Non-pigmented ciliary epithelial cell (primary cell): ENCODE measurements at regions not wholly inside any gene's neighbourhood (a gene's known extent, or its start where the extent isn't known, plus 50 kb on each side); places are given as distances from the start of the nearest gene placed in this dataset.

Experiments
- DNase-seq: peaks from one replicate; pipeline ENCODE4 v3.0.0-alpha.2; 2010; ENCODE audit warnings: low read depth

DNA sequence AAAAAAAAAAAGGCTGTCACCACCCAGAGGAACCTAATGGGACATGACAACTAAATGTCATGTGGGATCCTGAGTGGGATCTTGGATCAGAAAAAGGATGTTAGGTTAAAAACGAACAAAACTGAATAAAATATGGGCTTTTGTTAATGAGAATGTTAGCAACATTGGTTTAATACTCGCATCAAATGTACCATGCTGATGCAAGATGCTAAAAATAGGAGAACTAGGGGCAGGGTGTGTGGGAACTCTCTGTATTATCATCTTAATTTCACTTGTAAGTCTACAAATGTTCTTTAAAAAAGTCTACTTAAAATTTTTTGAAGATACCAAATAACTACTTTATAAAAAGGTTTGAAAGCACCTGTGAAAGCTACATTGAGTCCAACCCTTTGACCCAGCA is 88.8 kb upstream of the PRR5 start:
- no peak for DNase-seq

DNA sequence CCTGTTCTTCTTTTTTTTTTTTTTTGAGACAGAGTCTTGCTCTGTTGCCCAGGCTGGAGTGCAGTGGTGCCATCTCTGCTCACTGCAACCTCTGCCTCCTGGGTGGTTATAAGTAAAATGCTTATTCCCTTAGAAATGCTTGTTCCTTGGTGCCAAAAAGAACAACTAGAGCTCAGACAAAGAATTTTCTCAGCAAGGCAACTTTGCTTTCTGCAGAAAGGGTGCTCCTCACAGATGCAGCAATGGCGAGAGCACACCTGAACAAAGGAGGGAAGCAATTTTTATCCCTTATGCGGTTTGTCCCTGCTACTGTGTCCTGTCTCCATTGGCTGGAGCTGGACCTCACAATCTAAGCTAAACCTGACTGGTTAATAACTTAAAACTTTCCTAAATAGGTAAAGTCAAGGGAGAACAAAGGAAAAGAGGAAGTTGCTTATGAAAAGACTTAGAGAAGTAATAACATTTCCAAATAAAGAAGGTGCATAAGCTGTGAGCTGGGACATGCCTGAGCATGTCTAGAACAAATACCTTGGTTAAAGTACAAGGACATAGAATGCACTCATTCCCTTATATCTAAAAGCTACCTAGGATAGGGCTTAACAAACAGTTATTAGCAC is 90.0 kb upstream of the PRR5 start:
- no peak for DNase-seq

DNA sequence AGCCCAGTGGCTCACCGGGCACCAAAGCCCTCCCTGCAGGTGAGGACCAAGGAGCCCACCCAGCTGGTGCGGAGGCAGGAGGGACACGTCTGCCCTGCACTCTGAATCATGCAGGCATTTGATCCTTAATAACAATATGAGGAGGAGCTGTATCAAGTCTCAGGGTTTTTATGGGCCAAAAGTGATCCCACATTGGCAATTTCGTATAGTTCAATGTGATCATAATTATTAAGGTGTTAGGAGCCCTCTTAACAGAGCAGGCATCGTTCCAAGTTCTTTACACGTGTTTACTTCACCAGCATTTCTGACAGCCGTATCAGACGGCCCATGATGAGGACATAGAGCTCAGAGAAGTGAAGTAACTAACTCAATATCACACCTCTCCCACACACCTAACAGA is 91.9 kb upstream of the PRR5 start:
- DNase-seq = no peak

DNA sequence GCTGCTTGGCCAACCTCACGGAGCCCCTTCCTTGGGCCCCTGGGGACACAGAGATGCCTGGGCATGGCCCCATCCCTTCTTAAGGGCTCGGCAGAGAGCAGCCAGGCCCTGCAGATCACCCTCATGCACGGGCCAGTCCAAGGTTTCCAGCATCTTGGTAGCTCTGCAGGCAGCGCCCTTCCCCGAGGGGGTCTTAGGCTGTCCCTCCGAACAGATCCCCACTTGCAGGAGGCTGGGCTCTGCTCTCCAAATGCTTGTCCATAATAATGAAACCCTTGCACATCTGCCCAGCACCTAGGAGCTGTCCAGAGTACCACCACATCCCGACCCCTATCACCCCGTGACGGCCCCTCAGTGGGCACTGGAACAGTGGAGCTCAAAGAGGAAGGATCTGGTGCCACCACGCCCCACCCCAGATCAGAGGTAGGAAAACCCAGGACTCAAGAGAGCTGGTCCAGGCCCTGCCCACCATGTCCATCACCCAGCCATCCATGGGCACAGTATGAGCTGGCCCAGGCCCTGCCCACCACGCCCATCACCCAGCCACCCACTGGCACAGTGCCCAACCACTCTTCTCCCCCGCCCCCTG is 92.5 kb upstream of the PRR5 start:
- no peak for DNase-seq

DNA sequence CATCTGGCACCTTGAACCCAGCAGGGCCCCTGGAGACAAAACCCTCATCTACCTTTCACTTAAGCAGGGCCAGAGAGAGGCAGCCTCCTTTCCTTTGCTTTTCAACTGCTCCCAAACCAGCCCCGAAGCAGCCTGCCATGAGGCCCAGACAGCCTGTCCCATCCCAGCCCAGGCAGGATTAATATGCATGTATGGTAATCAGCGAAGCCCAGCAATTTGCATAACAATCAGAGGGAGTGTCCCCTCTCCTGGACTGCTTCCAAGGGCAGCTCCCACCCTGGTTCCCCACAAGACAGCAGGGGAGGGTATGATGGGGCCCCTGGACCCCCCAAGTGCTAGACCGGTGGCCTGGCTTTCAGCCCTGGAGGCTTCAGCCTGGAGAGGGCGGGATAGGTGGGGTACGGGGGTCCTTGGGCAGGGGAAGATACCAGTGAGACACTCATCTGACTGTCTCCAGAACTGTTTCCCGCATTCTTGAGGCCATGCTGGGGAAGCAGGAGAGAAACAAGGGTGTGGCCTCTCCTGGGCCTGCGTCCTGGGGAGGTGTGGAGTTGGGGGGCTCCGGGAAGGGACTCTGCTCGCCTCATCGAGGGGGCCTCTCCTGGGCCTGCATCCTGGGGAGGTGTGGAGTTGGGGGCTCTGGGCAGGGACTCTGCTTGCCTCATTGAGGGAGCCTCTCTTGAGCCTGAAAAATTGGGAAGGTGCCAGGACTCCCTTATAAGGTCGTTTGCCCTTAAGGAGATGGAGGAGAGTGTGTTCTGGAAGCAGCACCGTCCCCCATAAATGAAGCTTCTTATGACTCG is 93.2 kb upstream of the PRR5 start:
- no peak for DNase-seq

DNA sequence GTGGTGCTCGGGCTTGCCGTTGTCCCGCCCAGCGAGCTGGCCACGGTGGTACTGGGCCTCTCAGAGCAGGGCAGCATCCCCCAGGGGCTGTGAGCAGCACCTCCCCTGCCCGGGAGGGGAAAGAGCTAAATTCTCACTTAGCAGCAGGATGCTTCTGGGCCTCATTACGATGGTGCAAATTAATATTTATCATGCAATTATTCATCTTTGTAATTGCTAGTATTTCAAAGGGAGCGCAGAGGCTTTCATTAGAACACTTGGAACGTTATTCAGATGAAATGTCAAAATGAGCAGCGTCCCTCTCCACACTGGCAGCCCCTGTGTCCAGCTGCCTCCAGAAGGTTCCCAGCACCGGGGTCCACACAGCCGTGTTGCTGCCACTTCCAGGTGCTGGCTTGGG is 95.9 kb upstream of the PRR5 start:
- no peak for DNase-seq

DNA sequence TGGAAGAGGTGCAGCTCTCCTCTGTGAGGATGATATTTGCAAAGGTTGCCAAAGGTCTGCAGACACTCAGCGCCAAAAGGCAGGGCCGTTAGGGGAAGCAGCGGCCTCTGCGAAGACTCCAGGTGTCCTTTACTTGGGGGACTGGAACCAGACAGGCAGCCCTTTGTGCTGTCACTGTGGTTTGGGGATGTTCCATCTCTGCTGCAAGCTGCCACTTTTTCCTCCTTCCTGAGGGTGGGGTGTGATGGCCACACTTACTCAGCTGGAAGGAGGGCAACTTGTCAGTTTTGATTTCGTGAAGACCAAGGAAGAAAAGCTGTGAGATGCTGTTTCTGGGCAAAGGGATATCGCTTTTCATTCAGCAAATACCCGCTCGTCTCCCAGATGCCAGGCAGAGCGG is 96.5 kb upstream of the PRR5 start:
- no peak for DNase-seq

DNA sequence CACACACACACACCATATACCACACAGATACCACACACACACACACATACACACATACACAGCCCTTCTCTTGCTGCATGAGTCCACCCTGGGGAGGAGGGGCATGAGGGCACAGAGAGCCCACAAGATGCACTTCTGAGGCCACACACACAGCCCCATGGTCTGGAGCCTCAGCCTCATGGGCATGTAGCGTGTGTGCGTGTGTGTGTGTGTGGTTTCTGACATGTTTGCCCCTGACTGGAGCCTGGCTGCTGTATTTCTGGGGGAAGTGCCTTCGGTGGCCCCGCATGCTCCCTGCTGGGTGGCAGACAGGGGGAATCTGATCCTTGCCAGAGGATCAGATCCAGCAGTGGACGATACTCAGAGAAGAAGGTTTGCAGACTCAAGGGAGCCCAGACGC is 97.0 kb upstream of the PRR5 start:
- no peak for DNase-seq

DNA sequence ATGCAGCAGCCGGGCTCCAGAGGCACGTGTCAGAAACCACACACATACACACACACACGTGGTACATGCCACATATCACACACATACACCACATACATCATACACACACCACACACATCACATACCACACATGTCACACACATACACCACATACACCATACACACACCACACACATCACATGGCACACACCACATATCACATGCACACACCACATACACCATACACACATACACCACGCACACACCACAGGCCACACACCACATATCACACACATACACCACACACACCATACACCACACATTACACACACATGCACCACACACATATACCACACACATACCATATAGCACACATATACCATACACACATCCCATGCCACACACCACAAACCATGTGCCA is 97.5 kb upstream of the PRR5 start:
- DNase-seq = no peak

DNA sequence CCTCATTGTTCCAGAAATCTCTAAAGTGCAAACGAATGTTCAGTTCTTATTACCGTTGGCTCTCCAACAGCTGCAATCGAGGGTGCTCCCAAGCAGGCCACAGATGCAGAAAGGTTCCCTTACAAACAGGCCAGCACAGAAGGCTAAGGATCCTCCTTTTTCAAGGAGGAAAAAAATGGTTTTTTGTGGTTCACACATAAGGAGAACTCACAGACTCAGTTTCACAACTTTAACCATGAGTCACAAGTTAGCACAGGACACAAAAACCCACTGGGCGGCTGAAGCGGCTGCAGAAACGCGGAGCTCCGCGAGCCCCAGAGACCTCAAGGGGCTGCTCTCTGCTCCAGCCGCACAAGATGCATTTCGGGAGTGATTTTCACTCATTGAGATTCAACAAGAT is 98.2 kb upstream of the PRR5 start:
- no peak for DNase-seq

DNA sequence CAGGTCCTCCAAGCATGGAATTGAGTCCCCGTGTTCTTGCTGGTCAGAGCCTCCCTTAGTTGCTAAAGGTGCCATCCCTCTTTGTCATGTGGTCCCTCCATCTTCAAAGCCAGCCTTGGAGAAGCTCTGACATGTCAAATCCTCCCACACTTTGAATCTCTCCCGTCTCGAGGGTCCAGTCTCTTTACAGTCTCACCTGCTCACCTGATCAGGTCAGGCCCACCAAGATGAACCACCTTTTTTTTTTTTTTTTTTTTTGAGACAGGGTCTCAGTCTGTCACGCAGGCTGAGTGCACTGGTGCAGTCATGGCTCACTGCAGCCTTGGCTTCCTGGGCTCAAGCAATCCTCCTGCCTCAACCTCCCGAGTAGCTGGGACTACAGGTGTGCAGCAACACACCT is 100.3 kb upstream of the PRR5 start:
- no peak for DNase-seq

DNA sequence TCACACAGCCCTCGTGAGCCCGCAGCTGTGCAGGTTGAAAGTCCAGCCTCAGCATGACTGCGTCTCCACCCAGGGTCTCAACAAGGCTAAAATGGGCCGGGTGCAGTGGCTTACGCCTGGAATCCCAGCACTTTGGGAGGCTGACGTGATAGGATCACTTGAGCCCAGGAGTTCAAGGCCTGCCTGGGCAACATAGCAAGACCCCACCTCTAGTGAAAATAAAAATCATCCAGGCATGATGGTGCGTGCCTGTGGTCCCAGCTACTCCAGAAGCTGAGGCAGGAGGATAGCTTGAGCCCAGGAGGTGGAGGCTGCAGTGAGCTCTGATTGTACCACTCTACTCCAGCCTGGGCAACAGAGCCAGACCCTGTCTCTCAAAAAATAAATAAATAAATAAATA is 100.8 kb upstream of the PRR5 start:
- DNase-seq = no peak

DNA sequence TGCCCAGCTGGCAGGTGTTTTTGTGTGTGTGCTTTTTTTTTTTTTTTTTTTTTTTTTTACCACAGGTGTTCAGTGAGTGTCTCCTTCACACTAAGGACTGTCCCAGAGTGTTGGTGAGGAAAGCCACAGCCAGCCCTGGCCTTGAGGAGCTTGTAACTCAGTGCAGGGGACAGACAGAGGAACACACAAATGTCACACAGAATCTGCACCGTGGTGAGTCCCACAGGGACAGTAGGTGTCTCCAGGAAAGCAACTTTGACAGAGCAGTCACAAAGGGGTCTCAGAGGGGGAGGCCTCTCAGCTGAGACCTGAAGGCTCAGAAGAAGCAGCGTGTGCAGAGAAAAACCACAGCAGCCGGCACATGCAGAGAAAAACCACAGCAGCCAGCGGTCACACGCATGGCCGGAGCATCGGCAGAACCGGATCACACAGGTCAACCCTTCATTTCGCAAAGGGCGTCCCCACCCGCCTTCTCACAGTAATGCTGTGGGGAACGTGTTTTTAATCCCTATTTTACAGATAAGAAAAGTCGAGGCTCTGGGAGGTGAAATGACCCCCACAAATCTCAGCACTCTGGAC is 101.7 kb upstream of the PRR5 start:
- DNase-seq = no peak

DNA sequence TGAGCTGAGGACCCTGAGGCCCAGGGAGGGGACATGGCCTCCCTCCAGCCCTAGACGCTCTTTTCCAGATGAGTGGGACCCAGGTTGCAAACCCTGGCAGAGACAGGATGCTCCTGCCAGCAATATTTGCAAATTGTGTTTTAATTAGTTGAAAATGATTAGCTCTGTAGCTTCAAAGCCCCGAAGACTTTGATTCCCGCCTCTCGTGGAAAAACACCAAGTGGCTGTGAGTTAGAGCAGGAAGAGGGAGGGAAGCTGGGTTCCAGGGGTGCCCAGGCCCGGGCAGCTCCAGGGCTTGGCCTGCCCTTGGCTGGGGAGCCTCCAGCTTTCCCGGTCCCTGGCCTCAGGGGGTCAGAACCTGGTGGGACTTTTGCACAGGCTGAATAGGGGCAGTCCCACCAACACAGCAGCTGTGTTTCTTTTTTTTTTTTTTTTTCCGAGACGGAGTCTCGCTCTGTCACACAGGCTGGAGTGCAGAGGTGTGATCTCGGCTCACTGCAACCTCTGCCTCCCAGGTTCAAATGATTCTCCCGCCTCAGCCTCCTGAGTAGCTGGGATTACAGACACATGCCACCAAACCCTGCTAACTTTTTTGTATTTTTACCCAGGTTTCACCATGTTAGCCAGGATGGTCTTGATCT is 101.6 kb upstream of the RTL6 start:
- DNase-seq = no peak

DNA sequence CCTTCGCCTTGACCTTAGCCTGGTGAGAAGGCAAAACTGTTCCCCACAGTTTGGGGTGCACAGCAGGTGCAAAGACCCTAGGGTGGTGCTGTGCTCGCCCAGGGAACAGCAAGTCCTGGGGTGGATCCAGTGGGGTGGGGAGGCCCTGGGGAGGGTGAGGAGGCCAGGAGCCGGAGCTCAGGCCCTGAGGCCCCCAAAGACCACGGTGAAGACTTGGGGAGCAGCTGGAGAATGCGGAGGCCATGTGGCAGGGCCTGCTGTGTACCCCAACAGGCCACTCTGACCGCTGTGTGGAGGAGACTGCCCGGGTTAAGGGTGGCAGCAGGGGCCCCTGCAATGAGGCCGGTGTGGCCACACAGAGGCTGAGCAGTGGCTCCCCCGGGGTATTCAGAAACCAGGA is 101.1 kb upstream of the RTL6 start:
- no peak for DNase-seq

DNA sequence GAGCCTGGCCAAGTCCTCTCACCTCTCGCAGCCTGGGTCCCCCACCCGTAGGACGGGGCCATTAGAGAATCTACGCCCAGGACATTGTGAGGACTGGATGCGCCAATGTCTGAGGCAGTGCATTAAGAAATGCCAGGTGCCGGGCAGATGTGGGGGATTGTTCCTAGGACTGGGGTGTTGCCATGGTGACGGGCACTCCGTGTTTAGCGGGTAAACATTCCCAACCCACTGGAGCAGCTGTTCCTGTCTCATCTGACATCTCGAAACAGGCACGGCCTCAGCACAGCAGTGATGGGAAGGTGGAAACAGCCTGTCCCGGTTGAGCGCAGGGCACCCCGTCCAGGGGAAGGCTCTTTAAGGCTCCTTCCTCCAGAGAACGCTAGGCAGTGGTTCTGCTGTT is 99.6 kb upstream of the RTL6 start:
- DNase-seq = no peak

DNA sequence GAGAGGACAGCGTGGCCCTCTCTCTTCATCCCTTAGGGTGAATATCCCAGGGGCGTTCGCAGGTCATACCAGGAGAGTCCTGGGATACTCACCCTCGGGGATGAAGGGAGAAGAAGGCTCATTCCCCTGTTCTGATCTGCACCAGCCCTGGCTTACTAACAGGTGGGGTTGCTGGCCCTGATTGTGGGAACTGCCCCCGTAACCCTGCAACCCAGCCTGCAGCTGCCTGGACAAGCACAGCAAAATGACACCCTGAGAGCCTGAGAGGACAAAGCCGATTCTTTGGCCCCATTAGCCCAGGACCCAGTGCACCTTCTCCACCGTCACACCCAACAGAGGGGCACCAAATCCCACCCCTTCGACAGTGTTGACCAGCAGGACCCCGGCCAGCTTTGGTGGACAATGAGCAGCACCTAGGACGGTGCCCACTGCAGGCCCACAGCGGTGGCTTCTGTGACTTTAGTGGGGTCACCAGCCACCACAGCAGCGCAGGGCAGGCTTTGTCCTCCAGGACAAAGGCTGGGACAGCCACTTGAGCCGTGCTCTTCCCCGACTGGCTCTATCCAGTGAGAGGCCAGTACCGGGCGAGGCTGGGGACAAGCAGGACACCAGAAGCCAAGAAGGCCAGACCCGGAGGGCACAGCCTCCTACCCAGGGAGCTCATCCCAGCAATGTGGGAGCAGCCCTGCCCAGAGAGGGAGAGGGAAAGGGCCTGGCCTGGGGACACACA is 98.5 kb upstream of the RTL6 start:
- no peak for DNase-seq

DNA sequence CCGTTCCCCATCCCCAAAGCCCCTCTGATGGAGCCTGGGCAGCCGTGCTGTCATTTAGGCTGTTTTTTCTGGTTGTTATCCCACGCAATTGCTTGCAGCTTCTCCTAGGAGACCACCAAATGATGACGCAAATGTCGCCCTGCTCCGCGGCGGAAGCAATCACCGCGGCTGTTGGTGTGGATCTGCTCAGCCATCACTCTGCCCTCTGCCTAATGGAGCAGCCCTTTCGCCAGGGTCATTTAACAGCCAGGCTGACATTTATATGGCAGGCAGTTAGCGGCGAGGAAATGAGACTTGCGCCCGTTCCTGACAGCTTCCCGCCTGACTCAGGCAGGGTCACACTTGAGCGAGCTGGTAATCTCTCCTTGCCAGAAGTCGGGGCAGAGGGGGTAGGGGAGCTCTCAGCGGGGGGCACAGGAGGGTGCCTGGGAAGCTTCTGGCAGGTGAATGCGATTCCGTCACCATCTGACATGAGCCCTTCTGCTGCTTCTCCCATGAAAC is 97.9 kb upstream of the RTL6 start:
- DNase-seq = no peak

DNA sequence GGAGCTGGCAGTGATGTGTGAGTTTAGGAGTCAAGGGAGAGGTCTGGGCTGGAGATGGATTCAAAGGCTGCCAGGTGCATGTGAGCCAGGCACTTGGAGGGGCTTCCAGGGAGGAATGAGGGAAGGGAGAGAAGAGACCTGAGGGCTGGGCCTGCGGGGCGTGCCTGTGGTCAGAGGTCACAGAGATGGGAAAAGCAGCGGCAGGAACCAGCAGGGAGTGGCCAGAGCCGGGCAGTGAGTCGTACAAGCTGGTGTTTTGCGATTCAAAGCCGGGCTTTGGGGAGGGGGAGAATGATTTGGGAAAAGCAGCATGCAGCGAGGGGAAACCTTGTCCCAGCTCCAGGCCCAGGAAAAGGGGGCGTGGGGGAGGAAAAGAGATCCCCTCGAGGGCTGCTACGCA is 96.9 kb upstream of the RTL6 start:
- no peak for DNase-seq

DNA sequence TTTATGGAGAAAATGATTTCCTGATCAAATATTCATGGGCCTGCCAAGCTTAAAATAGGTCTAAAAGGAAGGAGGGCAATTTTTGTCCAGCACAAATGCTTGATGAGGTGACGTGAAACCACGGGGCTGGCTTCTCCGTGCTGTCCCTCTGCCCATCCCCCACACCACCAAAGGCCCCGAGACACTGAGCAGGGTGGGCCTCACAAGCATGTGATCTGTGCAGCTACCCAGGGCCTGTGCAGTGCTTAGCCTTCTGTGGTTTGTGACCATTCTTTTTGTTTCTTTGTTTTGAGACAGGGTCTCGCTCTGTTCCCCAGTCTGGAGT is 94.8 kb upstream of the RTL6 start:
- DNase-seq = no peak

DNA sequence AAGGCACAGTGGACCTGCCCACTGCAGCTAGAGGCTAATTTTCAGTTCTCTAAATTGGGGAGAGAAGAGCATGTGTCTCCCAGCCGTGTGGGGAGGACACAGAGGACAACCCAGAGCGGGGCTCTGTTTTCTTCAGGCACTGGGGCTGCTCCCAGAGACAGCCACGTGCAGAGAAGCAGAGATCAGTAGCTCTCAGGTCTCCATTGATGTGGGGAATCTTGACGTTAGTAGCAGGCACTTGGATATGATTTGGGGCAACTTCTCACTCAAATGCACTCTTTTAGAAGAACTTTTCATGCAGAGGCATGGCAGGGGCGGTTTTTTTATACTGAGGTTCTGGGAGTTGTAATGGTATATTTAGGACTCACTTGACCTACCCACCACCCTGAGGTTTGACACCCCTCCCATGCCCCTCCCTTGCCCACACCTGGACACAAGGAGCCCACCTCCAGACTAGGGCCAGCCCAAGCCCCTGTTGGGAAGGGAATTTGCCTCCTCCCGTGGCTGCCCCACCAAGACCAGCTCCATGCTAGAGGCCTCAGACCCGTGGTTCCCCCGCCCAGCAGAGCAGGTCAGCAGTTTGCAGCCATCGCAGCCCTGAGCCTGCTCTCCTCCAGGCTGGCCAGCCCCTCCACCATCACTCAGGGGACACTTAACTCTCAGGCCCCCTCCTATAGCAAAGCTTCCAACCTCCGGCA is 94.2 kb upstream of the RTL6 start:
- DNase-seq = no peak
